WI38 (cell line): ENCODE measurements at regions not wholly inside any gene's neighbourhood (a gene's known extent, or its start where the extent isn't known, plus 50 kb on each side); places are given as distances from the start of the nearest gene placed in this dataset.
"Not testable (repeated sequence)": the region's sequence is repeated elsewhere in the genome, so short reads cannot be mapped to it uniquely, and the experiment has no call there.

Experiments
- H3K4me3 ChIP-seq: 2 replicates; pipeline ENCODE4 v1.5.1; 2011; ENCODE audit warnings: low read depth, mild to moderate bottlenecking, control low read depth, low read length
- CTCF ChIP-seq: IDR thresholded peaks from 2 replicates; pipeline ENCODE4 v1.5.1; 2012; ENCODE audit warnings: low read depth, mild to moderate bottlenecking, control low read depth, low read length

GRCh38 chr1:232859216-232859615 is 54.0 kb downstream of the MAP10 start:
- TF ChIP-seq CTCF = no peak
- no peak overlapping the region for H3K4me3 ChIP-seq

GRCh38 chr1:232861107-232861506 is 55.9 kb downstream of the MAP10 start:
- no peak for TF ChIP-seq CTCF
- H3K4me3 ChIP-seq = no peak overlapping the region

GRCh38 chr1:232863544-232864275 is 58.5 kb downstream of the MAP10 start:
- H3K4me3 ChIP-seq = no peak overlapping the region
- no peak for TF ChIP-seq CTCF

- H3K4me3 ChIP-seq = no peak overlapping the region
- no peak for TF ChIP-seq CTCF
Observed at GRCh38 chr1:232865102-232865931, 60.1 kb downstream of the MAP10 start.

GRCh38 chr1:232868793-232869491 is 63.7 kb downstream of the MAP10 start:
- TF ChIP-seq CTCF = no peak
- no peak overlapping the region for H3K4me3 ChIP-seq

GRCh38 chr1:232871291-232871969 is 66.2 kb downstream of the MAP10 start:
- H3K4me3 ChIP-seq = not testable (repeated sequence)

- no peak for TF ChIP-seq CTCF
- no peak overlapping the region for H3K4me3 ChIP-seq
Observed at GRCh38 chr1:232872284-232872683, 67.1 kb downstream of the MAP10 start.
